MCF 10A (cell line): ENCODE measurements at regions not wholly inside any gene's neighbourhood (a gene's known extent, or its start where the extent isn't known, plus 50 kb on each side); places are given as distances from the start of the nearest gene placed in this dataset.
"Not testable (repeated sequence)": the region's sequence is repeated elsewhere in the genome, so short reads cannot be mapped to it uniquely, and the experiment has no call there.

Experiments
- BruUV-seq: library from RNA; stranded (reverse); fragments of 400-500 nt; replicated peaks from 2 replicates; lab custom pipeline; 2021; lab: Mats Ljungman, UMichigan
- CTCF ChIA-PET: fragments of 300-600 bp; sonication (Branson Sonifier 250); formaldehyde crosslinking; extraction: SDS; loops from one replicate; lab custom pipeline; 2021; ENCODE audit warnings: antibody characterized with exemption, inconsistent platforms; lab: Yijun Ruan, JAX
- POLR2A ChIA-PET: fragments of 300-600, 350-650 bp; sonication (Branson Sonifier 250); formaldehyde crosslinking; extraction: SDS; loops from one replicate; lab custom pipeline; 2020; ENCODE audit warnings: antibody characterized with exemption, inconsistent platforms; lab: Yijun Ruan, JAX
- DNase-seq: peaks from one replicate; pipeline ENCODE4 v3.0.0-alpha.2; 2018; ENCODE audit not compliant: unreplicated experiment
- H3K27ac Mint-ChIP-seq: one replicate; pipeline ENCODE4 v1.8.0; 2022; ENCODE audit warnings: mild to moderate bottlenecking, low read depth, mixed read lengths; ENCODE audit not compliant: unreplicated experiment
- H3K27me3 Mint-ChIP-seq: one replicate; pipeline ENCODE4 v1.8.0; 2022; ENCODE audit warnings: mixed read lengths; ENCODE audit not compliant: insufficient read depth, unreplicated experiment
- H3K36me3 Mint-ChIP-seq: one replicate; pipeline ENCODE4 v1.8.0; 2022; ENCODE audit warnings: mild to moderate bottlenecking, moderate library complexity, mixed read lengths; ENCODE audit not compliant: insufficient read depth, unreplicated experiment
- H3K4me1 Mint-ChIP-seq: one replicate; pipeline ENCODE4 v1.8.0; 2022; ENCODE audit warnings: mixed read lengths; ENCODE audit not compliant: insufficient read depth, unreplicated experiment
- H3K4me3 Mint-ChIP-seq: one replicate; pipeline ENCODE4 v1.8.0; 2022; ENCODE audit warnings: mild to moderate bottlenecking, moderate library complexity, mixed read lengths; ENCODE audit not compliant: unreplicated experiment
- H3K9me3 Mint-ChIP-seq: one replicate; pipeline ENCODE4 v1.8.0; 2022; ENCODE audit warnings: mixed read lengths; ENCODE audit not compliant: unreplicated experiment
- intact Hi-C: fragments of 100-400 bp; cut with micrococcal nuclease; formaldehyde crosslinking; loops from 2 replicates; pipeline ENCODE4 v1.14.1; 2022
- TF ChIP-seq, protein P1 (sequence below): fragments of 200-600 bp; IDR thresholded peaks from one replicate; pipeline ENCODE4 v1.8.0; 2022; ENCODE audit warnings: antibody characterized with exemption, mild to moderate bottlenecking; ENCODE audit not compliant: unreplicated experiment

- not testable (repeated sequence) for H3K36me3 Mint-ChIP-seq, H3K27ac Mint-ChIP-seq, H3K4me3 Mint-ChIP-seq, H3K27me3 Mint-ChIP-seq, H3K9me3 Mint-ChIP-seq, BruUV-seq, H3K4me1 Mint-ChIP-seq
- TF ChIP-seq, protein P1, sequence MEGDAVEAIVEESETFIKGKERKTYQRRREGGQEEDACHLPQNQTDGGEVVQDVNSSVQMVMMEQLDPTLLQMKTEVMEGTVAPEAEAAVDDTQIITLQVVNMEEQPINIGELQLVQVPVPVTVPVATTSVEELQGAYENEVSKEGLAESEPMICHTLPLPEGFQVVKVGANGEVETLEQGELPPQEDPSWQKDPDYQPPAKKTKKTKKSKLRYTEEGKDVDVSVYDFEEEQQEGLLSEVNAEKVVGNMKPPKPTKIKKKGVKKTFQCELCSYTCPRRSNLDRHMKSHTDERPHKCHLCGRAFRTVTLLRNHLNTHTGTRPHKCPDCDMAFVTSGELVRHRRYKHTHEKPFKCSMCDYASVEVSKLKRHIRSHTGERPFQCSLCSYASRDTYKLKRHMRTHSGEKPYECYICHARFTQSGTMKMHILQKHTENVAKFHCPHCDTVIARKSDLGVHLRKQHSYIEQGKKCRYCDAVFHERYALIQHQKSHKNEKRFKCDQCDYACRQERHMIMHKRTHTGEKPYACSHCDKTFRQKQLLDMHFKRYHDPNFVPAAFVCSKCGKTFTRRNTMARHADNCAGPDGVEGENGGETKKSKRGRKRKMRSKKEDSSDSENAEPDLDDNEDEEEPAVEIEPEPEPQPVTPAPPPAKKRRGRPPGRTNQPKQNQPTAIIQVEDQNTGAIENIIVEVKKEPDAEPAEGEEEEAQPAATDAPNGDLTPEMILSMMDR, result peak; percentile 52
- peak; percentile 39 for DNase-seq
- ChIA-PET CTCF (interaction anchor here (0.6 to 4.8 kb wide), 18 partner anchors 10 to 955 kb away, joined by 3 to 20 read pairs (median 4); no protein-coding TSS in a partner anchor), POLR2A (interaction anchor here (0.6 to 1.4 kb wide), 5 partner anchors 10 to 77 kb away, joined by 3 to 4 read pairs (median 3); no protein-coding TSS in a partner anchor)
- intact Hi-C loops, result loop anchor here (1.0 to 5.0 kb wide), 4 partner anchors 124 to 651 kb away; no protein-coding TSS in a partner anchor
Measured at GRCh38 chr1:174093789-174094188, 65.5 kb upstream of the RABGAP1L start.

DNA sequence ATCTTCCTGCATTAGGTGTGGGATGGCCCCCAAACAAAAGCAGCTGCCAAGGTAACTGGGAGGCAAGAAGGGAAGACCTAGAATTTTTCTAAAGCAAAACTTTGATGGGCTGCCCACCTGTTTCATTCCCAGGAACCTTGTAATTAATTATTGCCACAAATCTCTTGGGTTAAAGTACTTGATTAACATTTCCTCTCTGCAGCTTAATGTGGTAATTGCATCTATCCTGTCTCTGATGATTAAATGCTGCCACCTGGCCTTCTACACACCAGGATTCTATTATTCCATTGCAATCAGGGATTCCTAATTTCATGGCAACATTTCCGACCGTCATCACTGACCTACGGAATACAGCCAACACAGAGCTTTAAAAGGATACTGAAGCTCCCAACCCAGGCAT, 68.3 kb upstream of the RC3H1 start:
- H3K27ac Mint-ChIP-seq, result no peak overlapping the region
- H3K9me3 Mint-ChIP-seq, result peaks cover 9% of the 10 kb centered on the region
- H3K27me3 Mint-ChIP-seq, result no peaks in the 10 kb centered on the region
- ChIA-PET POLR2A (interaction anchor here (0.6 kb wide), 1 partner anchor 318 kb away, joined by 3 read pairs; no protein-coding TSS in a partner anchor), CTCF (interaction anchor here (1.8 kb wide), 1 partner anchor 127 kb away, joined by 6 read pairs; no protein-coding TSS in a partner anchor)
- no peak overlapping the region for H3K4me3 Mint-ChIP-seq
- DNase-seq, result no peak
- intact Hi-C loops, result loop anchor here (5.0 kb wide), 1 partner anchor 637 kb away; no protein-coding TSS in a partner anchor
- no peaks in the 10 kb centered on the region for H3K36me3 Mint-ChIP-seq
- TF ChIP-seq, protein P1, result no peak
- no peaks in the 10 kb centered on the region for H3K4me1 Mint-ChIP-seq
- no TSS peak for BruUV-seq

- Mint-ChIP-seq H3K27me3 (no peaks in the 10 kb centered on the region), H3K4me3 (no peak overlapping the region), H3K9me3 (peaks cover 3% of the 10 kb centered on the region), H3K36me3 (no peaks in the 10 kb centered on the region), H3K4me1 (no peaks in the 10 kb centered on the region), H3K27ac (no peak overlapping the region)
- TF ChIP-seq, protein P1, result no peak
- no peak for DNase-seq
- intact Hi-C loops, result no loop called here
- ChIA-PET POLR2A (interaction anchor here (0.6 kb wide), 1 partner anchor 104 kb away, joined by 3 read pairs; no protein-coding TSS in a partner anchor), CTCF (interaction anchor here (0.6 to 1.4 kb wide), 3 partner anchors 137 to 636 kb away, joined by 3 to 7 read pairs (median 4); no protein-coding TSS in a partner anchor)
- BruUV-seq, result no TSS peak
Measured at GRCh38 chr1:174080819-174081218, 58.7 kb upstream of the RC3H1 start.

GRCh38 chr1:174079796-174080195, 57.6 kb upstream of the RC3H1 start:
- Mint-ChIP-seq H3K4me1 (no peaks in the 10 kb centered on the region), H3K27ac (no peak overlapping the region), H3K36me3 (no peaks in the 10 kb centered on the region), H3K9me3 (no peaks in the 10 kb centered on the region), H3K4me3 (no peak overlapping the region), H3K27me3 (no peaks in the 10 kb centered on the region)
- no peak for DNase-seq
- TF ChIP-seq, protein P1, result no peak
- BruUV-seq, result no TSS peak
- POLR2A ChIA-PET, result interaction anchor here (0.5 to 1.0 kb wide), 2 partner anchors 12 to 91 kb away, joined by 3 to 4 read pairs; no protein-coding TSS in a partner anchor
- intact Hi-C loops, result loop anchor here (10.0 kb wide), 1 partner anchor 815 kb away; no protein-coding TSS in a partner anchor
- CTCF ChIA-PET, result interaction anchor here (0.7 to 0.9 kb wide), 2 partner anchors 17 to 71 kb away, joined by 3 to 4 read pairs; no protein-coding TSS in a partner anchor

DNA sequence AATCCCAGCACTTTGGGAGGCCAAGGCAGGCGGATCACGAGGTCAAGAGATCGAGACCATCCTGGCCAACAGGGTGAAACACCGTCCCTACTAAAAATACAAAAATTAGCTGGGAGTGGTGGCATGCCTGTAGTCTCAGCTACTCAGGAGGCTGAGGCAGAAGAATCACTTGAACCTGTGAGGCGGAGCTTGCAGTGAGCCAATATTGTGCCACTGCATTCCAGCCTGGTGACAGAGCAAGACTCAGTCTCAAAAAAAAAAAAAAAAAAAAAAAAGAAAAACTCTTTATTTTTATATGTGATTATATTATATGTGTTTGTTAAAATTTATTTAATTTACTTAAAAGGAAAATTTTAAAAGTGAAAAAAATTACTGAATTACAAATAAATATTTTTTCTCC, 56.8 kb upstream of the RC3H1 start:
- H3K36me3 Mint-ChIP-seq, H3K4me3 Mint-ChIP-seq, H3K4me1 Mint-ChIP-seq, H3K9me3 Mint-ChIP-seq, H3K27ac Mint-ChIP-seq, POLR2A ChIA-PET, DNase-seq, BruUV-seq, H3K27me3 Mint-ChIP-seq: not testable (repeated sequence)
- intact Hi-C loops, result loop anchor here (10.0 kb wide), 1 partner anchor 814 kb away; no protein-coding TSS in a partner anchor
- CTCF ChIA-PET, result interaction anchor here (0.5 to 1.3 kb wide), 9 partner anchors 23 to 1806 kb away, joined by 3 to 4 read pairs (median 3); no protein-coding TSS in a partner anchor
